ENCODE measurements at regions not wholly inside any gene's neighbourhood (a gene's known extent, or its start where the extent isn't known, plus 50 kb on each side); places are given as distances from the start of the nearest gene placed in this dataset.

DNA sequence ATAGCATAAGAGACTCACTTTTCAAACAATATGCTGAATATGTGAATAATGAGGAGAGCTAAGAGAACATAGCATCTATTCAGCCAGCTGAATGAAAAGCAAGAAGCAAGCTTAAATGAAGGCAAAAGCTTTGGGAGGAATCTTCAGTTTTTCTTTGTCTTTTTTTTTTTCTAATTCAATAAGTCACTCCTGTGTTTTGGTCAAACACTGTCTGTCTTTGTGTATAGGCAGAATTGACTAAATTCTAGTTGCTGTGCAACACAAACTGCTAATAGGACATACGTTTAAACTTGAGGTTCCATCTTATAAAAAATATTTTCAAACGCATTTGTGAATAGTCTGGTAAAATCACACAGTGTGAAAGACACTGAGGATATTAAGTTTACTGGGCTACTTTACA lies 156.9 kb upstream of the KCNN2 start:
- TF ChIP-seq, protein P1, sequence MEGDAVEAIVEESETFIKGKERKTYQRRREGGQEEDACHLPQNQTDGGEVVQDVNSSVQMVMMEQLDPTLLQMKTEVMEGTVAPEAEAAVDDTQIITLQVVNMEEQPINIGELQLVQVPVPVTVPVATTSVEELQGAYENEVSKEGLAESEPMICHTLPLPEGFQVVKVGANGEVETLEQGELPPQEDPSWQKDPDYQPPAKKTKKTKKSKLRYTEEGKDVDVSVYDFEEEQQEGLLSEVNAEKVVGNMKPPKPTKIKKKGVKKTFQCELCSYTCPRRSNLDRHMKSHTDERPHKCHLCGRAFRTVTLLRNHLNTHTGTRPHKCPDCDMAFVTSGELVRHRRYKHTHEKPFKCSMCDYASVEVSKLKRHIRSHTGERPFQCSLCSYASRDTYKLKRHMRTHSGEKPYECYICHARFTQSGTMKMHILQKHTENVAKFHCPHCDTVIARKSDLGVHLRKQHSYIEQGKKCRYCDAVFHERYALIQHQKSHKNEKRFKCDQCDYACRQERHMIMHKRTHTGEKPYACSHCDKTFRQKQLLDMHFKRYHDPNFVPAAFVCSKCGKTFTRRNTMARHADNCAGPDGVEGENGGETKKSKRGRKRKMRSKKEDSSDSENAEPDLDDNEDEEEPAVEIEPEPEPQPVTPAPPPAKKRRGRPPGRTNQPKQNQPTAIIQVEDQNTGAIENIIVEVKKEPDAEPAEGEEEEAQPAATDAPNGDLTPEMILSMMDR (IDR thresholded peaks at IDR 0.05 in 4 of 5, conservative IDR thresholded peaks at IDR 0.05 in 1 of 5), result no peak
- TF ChIP-seq POLR2A (IDR thresholded peaks at IDR 0.05), result no peak
